ENCODE measurements at regions not wholly inside any gene's neighbourhood (a gene's known extent, or its start where the extent isn't known, plus 50 kb on each side); places are given as distances from the start of the nearest gene placed in this dataset.

- Histone ChIP-seq H2AK5ac (ENCODE audit: low read depth, low read length) (no peak overlapping the region), H2BK5ac (ENCODE audit: low read depth, low read length, poor library complexity, severe bottlenecking) (no peak overlapping the region), H2BK20ac (ENCODE audit: low read depth, low read length) (no peak overlapping the region), H3K4me1 (ENCODE audit: control insufficient read depth, insufficient read depth, low read length) (no peaks in the 10 kb centered on the region), H3K9me1 (ENCODE audit: insufficient read depth, low read length) (no peaks in the 10 kb centered on the region), H3K9me3 (ENCODE audit: control insufficient read depth, insufficient read depth, low read length) (no peaks in the 10 kb centered on the region), H3K4ac (ENCODE audit: low read depth, low read length) (no peak overlapping the region), H3K4me2 (ENCODE audit: low read depth, low read length) (no peak overlapping the region), H3K27me3 (ENCODE audit: control insufficient read depth, insufficient read depth, low read length) (no peaks in the 10 kb centered on the region; the same call in 1 of the 2 replicates), H3K18ac (ENCODE audit: low read depth, low read length) (no peak overlapping the region), H3K4me3 (ENCODE audit: insufficient read depth, low read depth, low read length) (no peak overlapping the region), H4K8ac (ENCODE audit: low read depth in 2 of 2, low read length in 2 of 2) (no peak overlapping the region), H3K27ac (ENCODE audit: insufficient read depth, low read length) (no peak overlapping the region), H4K91ac (ENCODE audit: insufficient read depth, low read depth, low read length) (no peak overlapping the region), H4K20me1 (ENCODE audit: insufficient read depth, low read length) (no peaks in the 10 kb centered on the region), H2BK15ac (ENCODE audit: low read depth, low read length) (no peak overlapping the region), H2BK120ac (ENCODE audit: low read depth, low read length) (no peak overlapping the region), H3K56ac (ENCODE audit: extremely low read depth, insufficient read depth, low read length) (no peak overlapping the region), H3K79me1 (ENCODE audit: low read depth in 1 of 2, low read length in 2 of 2) (no peaks in the 10 kb centered on the region), H3K23ac (ENCODE audit: low read depth, low read length) (no peak overlapping the region), H3K14ac (replicated peaks; ENCODE audit: low read depth, low read length) (no peak overlapping the region), H2AFZ (replicated peaks; ENCODE audit: low read length, poor library complexity) (no peak overlapping the region), H3K36me3 (ENCODE audit: control insufficient read depth, insufficient read depth, low read length) (no peaks in the 10 kb centered on the region), H3K9ac (ENCODE audit: low read depth, low read length) (no peak overlapping the region), H2AK9ac (replicated peaks; ENCODE audit: low read depth, low read length, poor library complexity) (no peak overlapping the region), H4K5ac (ENCODE audit: low read depth, low read length) (no peak overlapping the region)
- TF ChIP-seq FOS (IDR thresholded peaks at IDR 0.05; ENCODE audit: low read depth, low read length) (no peak), MAZ (IDR thresholded peaks at IDR 0.05; ENCODE audit: borderline replicate concordance, low read depth, low read length) (no peak), USF2 (IDR thresholded peaks at IDR 0.05; ENCODE audit: low read depth, low read length) (no peak), POLR2A (IDR thresholded peaks at IDR 0.05; ENCODE audit: low read depth, low read length) (no peak), BHLHE40 (IDR thresholded peaks at IDR 0.05; ENCODE audit: low read depth, low read length) (no peak), SMC3 (IDR thresholded peaks at IDR 0.05; ENCODE audit: low read depth, low read length) (no peak), MAFK (IDR thresholded peaks at IDR 0.05; ENCODE audit: low read depth, low read length) (no peak), RFX5 (IDR thresholded peaks at IDR 0.05; ENCODE audit: low read depth, low read length) (no peak), RCOR1 (IDR thresholded peaks at IDR 0.05; ENCODE audit: insufficient replicate concordance, low read length) (no peak), NFE2L2 (IDR thresholded peaks at IDR 0.05; ENCODE audit: low read depth, low read length) (no peak), MXI1 (IDR thresholded peaks at IDR 0.05; ENCODE audit: borderline replicate concordance, low read depth, low read length) (no peak), CTCF (conservative IDR thresholded peaks at IDR 0.05; ENCODE audit: low read depth, low read length) (no peak), RAD21 (IDR thresholded peaks at IDR 0.05; ENCODE audit: low read length) (no peak), CHD1 (IDR thresholded peaks at IDR 0.05; ENCODE audit: low read depth, low read length) (no peak), ELK1 (IDR thresholded peaks at IDR 0.05; ENCODE audit: borderline replicate concordance, low read depth, low read length) (no peak), CEBPB (IDR thresholded peaks at IDR 0.05; ENCODE audit: low read depth, low read length) (no peak)
- intact Hi-C loops (cut with micrococcal nuclease): no loop called here
- dilution Hi-C loops (cut with HindIII; ENCODE audit: low sequenced_read_pairs, unreplicated experiment): no loop called here
- 100% methylated on average over 1 of the region's 4 CpGs; no CpG with 5 or more reads in 1 of the 2 experiments for WGBS, 2 experiments (ENCODE audit: extremely low coverage in 2 of 2, insufficient read length in 1 of 2)
- ChIA-PET CTCF (no interaction called here), POLR2A (ENCODE audit: unreplicated experiment) (no interaction called here)
- ATAC-seq (ENCODE audit: low read depth): no peak
- DNase-seq: no peak
- no TSS peak for BruUV-seq (replicated peaks)
- in situ Hi-C loops (cut with MboI; ENCODE audit: low sequenced_read_pairs): no loop called here
Measured at GRCh38 chr2:156709091-156709490, 272.9 kb downstream of the GPD2 start.

Measured in IMR-90 (cell line).